H9 (cell line): ENCODE measurements at regions not wholly inside any gene's neighbourhood (a gene's known extent, or its start where the extent isn't known, plus 50 kb on each side); places are given as distances from the start of the nearest gene placed in this dataset.

Experiments
- DNase-seq: peaks from one replicate; pipeline ENCODE4 v3.0.0-alpha.2; 2017
- H2AFZ ChIP-seq: one replicate; pipeline ENCODE4 v1.6.1; 2013; ENCODE audit warnings: mild to moderate bottlenecking, low read length, control low read depth, moderate library complexity
- H2AK5ac ChIP-seq: 2 replicates; pipeline ENCODE4 v1.6.1; 2013; ENCODE audit warnings: low read length, control low read depth, mixed read lengths; ENCODE audit not compliant: insufficient read length
- H2BK120ac ChIP-seq: one replicate; pipeline ENCODE4 v1.6.1; 2013; ENCODE audit warnings: low read depth, mild to moderate bottlenecking, low read length, control low read depth, inconsistent platforms; ENCODE audit not compliant: poor library complexity, severe bottlenecking
- H2BK12ac ChIP-seq: 2 replicates; pipeline ENCODE4 v1.6.1; 2013; ENCODE audit warnings: low read length, control low read depth, mixed read lengths, low read depth; ENCODE audit not compliant: insufficient read length
- H2BK15ac ChIP-seq: 2 replicates; pipeline ENCODE4 v1.6.1; 2013; ENCODE audit warnings: low read depth, low read length, control low read depth
- H2BK20ac ChIP-seq: one replicate; pipeline ENCODE4 v1.6.1; 2013; ENCODE audit warnings: low read depth, mild to moderate bottlenecking, low read length, control low read depth, inconsistent platforms; ENCODE audit not compliant: poor library complexity, severe bottlenecking
- H2BK5ac ChIP-seq: 2 replicates; pipeline ENCODE4 v1.6.1; 2013; ENCODE audit warnings: low read length, control low read depth, mixed read lengths; ENCODE audit not compliant: insufficient read length
- H3K14ac ChIP-seq: 2 replicates; pipeline ENCODE4 v1.6.1; 2013; ENCODE audit warnings: low read length, control low read depth; ENCODE audit not compliant: insufficient read depth
- H3K18ac ChIP-seq: 2 replicates; pipeline ENCODE4 v1.6.1; 2013; ENCODE audit warnings: low read depth, mild to moderate bottlenecking, mixed read lengths, low read length, control low read depth; ENCODE audit not compliant: insufficient read length
- H3K23ac ChIP-seq: 2 replicates; pipeline ENCODE4 v1.6.1; 2013; ENCODE audit warnings: low read length, control low read depth, mixed read lengths, low read depth; ENCODE audit not compliant: insufficient read length
- H3K23me2 ChIP-seq: 2 replicates; pipeline ENCODE4 v1.6.1; 2013; ENCODE audit warnings: low read depth, mild to moderate bottlenecking, mixed read lengths, low read length, control low read depth; ENCODE audit not compliant: insufficient read length, poor library complexity, severe bottlenecking
- H3K27ac ChIP-seq: 2 replicates; pipeline ENCODE4 v1.5.1; 2013; ENCODE audit warnings: low read length, control low read depth, mixed read lengths, low read depth; ENCODE audit not compliant: insufficient read length
- H3K27me3 ChIP-seq: 2 replicates; pipeline ENCODE4 v1.6.1; 2013; ENCODE audit warnings: low read length, control low read depth, inconsistent platforms; ENCODE audit not compliant: insufficient read depth
- H3K4ac ChIP-seq: 2 replicates; pipeline ENCODE4 v1.6.1; 2013; ENCODE audit warnings: low read depth, mild to moderate bottlenecking, control low read depth, inconsistent platforms, low read length, moderate library complexity
- H3K4me1 ChIP-seq: 2 replicates; pipeline ENCODE4 v1.6.1; 2013; ENCODE audit warnings: low read length, control low read depth, inconsistent platforms; ENCODE audit not compliant: insufficient read depth
- H3K4me2 ChIP-seq: 2 replicates; pipeline ENCODE4 v1.6.1; 2013; ENCODE audit warnings: low read length, control low read depth, mixed read lengths; ENCODE audit not compliant: insufficient read length, insufficient read depth
- H3K56ac ChIP-seq: 2 replicates; pipeline ENCODE4 v1.6.1; 2013; ENCODE audit warnings: low read depth, mild to moderate bottlenecking, mixed read lengths, low read length, control low read depth; ENCODE audit not compliant: insufficient read length
- H3K79me1 ChIP-seq: 2 replicates; pipeline ENCODE4 v1.6.1; 2013; ENCODE audit warnings: low read depth, mild to moderate bottlenecking, moderate library complexity, low read length, control low read depth, inconsistent platforms; ENCODE audit not compliant: insufficient read depth, poor library complexity, severe bottlenecking
- H3K79me2 ChIP-seq: 2 replicates; pipeline ENCODE4 v1.6.1; 2013; ENCODE audit warnings: low read length, control low read depth, inconsistent platforms; ENCODE audit not compliant: insufficient read depth
- H3K9ac ChIP-seq: 2 replicates; pipeline ENCODE4 v1.6.1; 2013; ENCODE audit warnings: low read length, control low read depth, mixed read lengths; ENCODE audit not compliant: insufficient read length; ENCODE audit errors: extremely low read depth
- H3K9me3 ChIP-seq: one replicate; pipeline ENCODE4 v1.6.1; 2013; ENCODE audit warnings: low read depth, low read length, inconsistent platforms; ENCODE audit not compliant: control insufficient read depth
- H3T11ph ChIP-seq: one replicate; pipeline ENCODE4 v1.6.1; 2013; ENCODE audit warnings: mild to moderate bottlenecking, low read length, control low read depth, inconsistent platforms
- H4K20me1 ChIP-seq: one replicate; pipeline ENCODE4 v1.6.1; 2013; ENCODE audit not compliant: control insufficient read depth, insufficient read length, insufficient read depth
- H4K5ac ChIP-seq: 2 replicates; pipeline ENCODE4 v1.6.1; 2013; ENCODE audit warnings: low read depth, mild to moderate bottlenecking, mixed read lengths, low read length, control low read depth; ENCODE audit not compliant: insufficient read length
- H4K8ac ChIP-seq: replicated peaks from 2 replicates; pipeline ENCODE4 v1.6.1; 2013; ENCODE audit warnings: low read length, control low read depth, mixed read lengths, low read depth; ENCODE audit not compliant: insufficient read length
- H4K91ac ChIP-seq: 2 replicates; pipeline ENCODE4 v1.6.1; 2013; ENCODE audit warnings: low read depth, mild to moderate bottlenecking, moderate library complexity, mixed read lengths, low read length, control low read depth; ENCODE audit not compliant: insufficient read length
- H3K27ac Mint-ChIP-seq, 3 experiments: 2 replicates in 2 of 3; 3 replicates in 1 of 3; pipeline ENCODE4 v1.8.0; 2020 to 2021; ENCODE audit warnings: mixed read lengths in 3 of 3, mild to moderate bottlenecking in 1 of 3, moderate library complexity in 1 of 3
- H3K27me3 Mint-ChIP-seq: 2 replicates; pipeline ENCODE4 v1.8.0; 2021; ENCODE audit warnings: low read depth, mild to moderate bottlenecking, moderate library complexity, mixed read lengths
- H3K36me3 Mint-ChIP-seq, 3 experiments: 2 replicates in 2 of 3; 3 replicates in 1 of 3; pipeline ENCODE4 v1.8.0; 2020 to 2021; ENCODE audit warnings: low read depth in 3 of 3, mixed read lengths in 3 of 3; ENCODE audit not compliant: insufficient read depth in 1 of 3
- H3K4me1 Mint-ChIP-seq, 2 experiments: 2 replicates each; pipeline ENCODE4 v1.8.0; 2020; ENCODE audit warnings: mixed read lengths in 2 of 2
- H3K4me3 Mint-ChIP-seq, 2 experiments: 2 replicates in 1 of 2; 3 replicates in 1 of 2; pipeline ENCODE4 v1.8.0; 2020 to 2021; ENCODE audit warnings: mild to moderate bottlenecking in 2 of 2, mixed read lengths in 2 of 2, moderate library complexity in 1 of 2
- H3K9me3 Mint-ChIP-seq, 2 experiments: 2 replicates in 1 of 2; 3 replicates in 1 of 2; pipeline ENCODE4 v1.8.0; 2020; ENCODE audit warnings: mild to moderate bottlenecking in 2 of 2, mixed read lengths in 2 of 2, moderate library complexity in 1 of 2
- CTCF ChIP-seq: fragments of 200-600 bp; sonication (generic); conservative IDR thresholded peaks from 3 replicates; pipeline ENCODE4 v1.8.0; 2021; ENCODE audit warnings: antibody characterized with exemption, mild to moderate bottlenecking
- WGBS: extraction: QIAGEN DNeasy Blood & Tissue Kit; methylation state at CpG from one replicate; pipeline ENCODE4 v1.1.7; 2013; ENCODE audit warnings: missing lambda C conversion rate, low lambda C conversion rate, mixed read lengths; ENCODE audit not compliant: insufficient read length; ENCODE audit errors: extremely low coverage; 5-methylcytosine and 5-hydroxymethylcytosine counted together

GRCh38 chr3:159029306-159030026, 227.6 kb downstream of the MFSD1 start:
- Histone ChIP-seq H3K14ac (no peak overlapping the region), H3K23ac (no peak overlapping the region), H4K5ac (no peak overlapping the region), H3T11ph (no peak overlapping the region), H3K4me2 (no peak overlapping the region), H2BK12ac (no peak overlapping the region), H3K18ac (no peak overlapping the region), H3K4ac (no peak overlapping the region), H3K79me1 (no peaks in the 10 kb centered on the region), H4K91ac (no peak overlapping the region), H3K23me2 (no peaks in the 10 kb centered on the region), H3K79me2 (no peaks in the 10 kb centered on the region), H2BK5ac (no peak overlapping the region), H2BK120ac (no peak overlapping the region), H3K9me3 (no peaks in the 10 kb centered on the region), H2BK15ac (no peak overlapping the region), H4K8ac (no peak overlapping the region), H2BK20ac (no peak overlapping the region), H2AFZ (no peak overlapping the region), H2AK5ac (no peak overlapping the region), H4K20me1 (no peaks in the 10 kb centered on the region), H3K27ac (no peak overlapping the region), H3K4me1 (no peaks in the 10 kb centered on the region), H3K56ac (no peak overlapping the region), H3K27me3 (no peaks in the 10 kb centered on the region), H3K9ac (no peak overlapping the region)
- Mint-ChIP-seq H3K9me3 (peaks cover 0 to 6% of the 10 kb centered on the region in 2 experiments; a peak in 1 of 5 replicates), H3K27ac (no peak overlapping the region), H3K4me1 (no peaks in the 10 kb centered on the region), H3K36me3 (no peaks in the 10 kb centered on the region), H3K4me3 (no peak overlapping the region), H3K27me3 (no peaks in the 10 kb centered on the region)
- no CpG with 5 or more reads among the region's 3 CpGs for WGBS
- no peak for DNase-seq
- TF ChIP-seq CTCF: no peak
